ENCODE measurements at regions not wholly inside any gene's neighbourhood (a gene's known extent, or its start where the extent isn't known, plus 50 kb on each side); places are given as distances from the start of the nearest gene placed in this dataset.

GRCh38 chr7:156099085-156099484 is 286.8 kb upstream of the SHH start:
- Histone ChIP-seq H3K9ac (ENCODE audit: low read length) (no peak overlapping the region), H3F3A (ENCODE audit: insufficient read depth, low read length, poor library complexity, severe bottlenecking) (no peaks in the 10 kb centered on the region), H2AFZ (ENCODE audit: low read depth, low read length) (no peak overlapping the region), H3K27me3 (ENCODE audit: insufficient read depth, low read depth, low read length) (no peaks in the 10 kb centered on the region), H3K27ac (ENCODE audit: low read length) (no peak overlapping the region), H4K20me1 (ENCODE audit: insufficient read depth) (no peaks in the 10 kb centered on the region), H3K36me3 (ENCODE audit: insufficient read depth, low read length) (no peaks in the 10 kb centered on the region), H3K4me3 (ENCODE audit: low read length) (no peak overlapping the region), H3K79me2 (replicated peaks; ENCODE audit: insufficient read depth, low read length) (no peaks in the 10 kb centered on the region), H3K9me2 (ENCODE audit: insufficient read depth, low read length) (no peaks in the 10 kb centered on the region), H3K9me3 (ENCODE audit: low read length) (no peaks in the 10 kb centered on the region), H3K4me2 (ENCODE audit: low read length) (no peak overlapping the region)
- TF ChIP-seq EP300 (conservative IDR thresholded peaks at IDR 0.05; ENCODE audit: poor library complexity, severe bottlenecking) (no peak), SMC3 (conservative IDR thresholded peaks at IDR 0.05; ENCODE audit: poor library complexity) (no peak), REST (IDR thresholded peaks at IDR 0.05; ENCODE audit: borderline replicate concordance) (no peak), POLR2AphosphoS5 (IDR thresholded peaks at IDR 0.05) (no peak), CTCF (IDR thresholded peaks at IDR 0.05; ENCODE audit: poor library complexity, severe bottlenecking) (no peak), EZH2 (IDR thresholded peaks at IDR 0.05; ENCODE audit: borderline replicate concordance, insufficient read depth, low read length, poor library complexity, severe bottlenecking) (no peak), MXI1 (conservative IDR thresholded peaks at IDR 0.05; ENCODE audit: poor library complexity, severe bottlenecking) (no peak), RAD21 (conservative IDR thresholded peaks at IDR 0.05) (no peak), TAF1 (IDR thresholded peaks at IDR 0.05; ENCODE audit: low read depth) (no peak)

- no peak overlapping the region for H3K4me2 ChIP-seq (ENCODE audit: low read length)
- H3K36me3 ChIP-seq (ENCODE audit: insufficient read depth, low read length), result no peaks in the 10 kb centered on the region
- no peaks in the 10 kb centered on the region for H4K20me1 ChIP-seq (ENCODE audit: insufficient read depth)
These were observed 284.7 kb upstream of the SHH start for GRCh38 chr7:156096771-156097538.

More at GRCh38 chr7:156096771-156097538, 284.7 kb upstream of the SHH start:
- Histone ChIP-seq H3K9me3 (ENCODE audit: low read length) (no peaks in the 10 kb centered on the region), H3F3A (ENCODE audit: insufficient read depth, low read length, poor library complexity, severe bottlenecking) (no peaks in the 10 kb centered on the region), H3K27ac (ENCODE audit: low read length) (no peak overlapping the region), H2AFZ (ENCODE audit: low read depth, low read length) (no peak overlapping the region), H3K4me3 (ENCODE audit: low read length) (no peak overlapping the region), H3K79me2 (replicated peaks; ENCODE audit: insufficient read depth, low read length) (no peaks in the 10 kb centered on the region), H3K9ac (ENCODE audit: low read length) (no peak overlapping the region), H3K27me3 (ENCODE audit: insufficient read depth, low read depth, low read length) (no peaks in the 10 kb centered on the region), H3K9me2 (ENCODE audit: insufficient read depth, low read length) (no peaks in the 10 kb centered on the region)
- TF ChIP-seq SMC3 (conservative IDR thresholded peaks at IDR 0.05; ENCODE audit: poor library complexity) (no peak), POLR2AphosphoS5 (IDR thresholded peaks at IDR 0.05) (no peak), MXI1 (conservative IDR thresholded peaks at IDR 0.05; ENCODE audit: poor library complexity, severe bottlenecking) (no peak)

Data from neural cell (in vitro differentiated cells).